Skeletal muscle tissue (tissue), 3 donors: ENCODE measurements at regions not wholly inside any gene's neighbourhood (a gene's known extent, or its start where the extent isn't known, plus 50 kb on each side); places are given as distances from the start of the nearest gene placed in this dataset.
A peak's percentile ranks its signal among the peaks of the same experiment; 100 is the strongest.

Experiments used
- H3K27ac ChIP-seq: one replicate; pipeline ENCODE4 v1.7.0; 2013; ENCODE audit warnings: mild to moderate bottlenecking, low read depth, low read length, inconsistent platforms
- H3K27me3 ChIP-seq, 3 donors: one replicate each; pipeline ENCODE4 v1.7.0; 2013; ENCODE audit warnings: low read length in 3 of 3; ENCODE audit not compliant: control insufficient read depth in 3 of 3, insufficient read depth in 3 of 3
- H3K36me3 ChIP-seq, 3 donors: one replicate each; pipeline ENCODE4 v1.7.0; 2013; ENCODE audit warnings: low read length in 3 of 3; ENCODE audit not compliant: control insufficient read depth in 3 of 3, insufficient read depth in 3 of 3
- H3K4me1 ChIP-seq, 3 donors: one replicate each; pipeline ENCODE4 v1.7.0; 2013; ENCODE audit warnings: low read length in 3 of 3, mild to moderate bottlenecking in 3 of 3; ENCODE audit not compliant: control insufficient read depth in 3 of 3, insufficient read depth in 3 of 3
- H3K4me3 ChIP-seq, 3 donors: one replicate each; pipeline ENCODE4 v1.7.0; 2013; ENCODE audit warnings: low read length in 3 of 3
- H3K9ac ChIP-seq, 3 donors: one replicate each; pipeline ENCODE4 v1.7.0; 2013; ENCODE audit warnings: low read length in 3 of 3, mild to moderate bottlenecking in 3 of 3, moderate library complexity in 2 of 3, low read depth in 1 of 3
- H3K9me3 ChIP-seq, 3 donors: one replicate each; pipeline ENCODE4 v1.7.0; 2013; ENCODE audit warnings: low read length in 3 of 3; ENCODE audit not compliant: control insufficient read depth in 3 of 3
- donor health status: Osteomylitis.

DNA sequence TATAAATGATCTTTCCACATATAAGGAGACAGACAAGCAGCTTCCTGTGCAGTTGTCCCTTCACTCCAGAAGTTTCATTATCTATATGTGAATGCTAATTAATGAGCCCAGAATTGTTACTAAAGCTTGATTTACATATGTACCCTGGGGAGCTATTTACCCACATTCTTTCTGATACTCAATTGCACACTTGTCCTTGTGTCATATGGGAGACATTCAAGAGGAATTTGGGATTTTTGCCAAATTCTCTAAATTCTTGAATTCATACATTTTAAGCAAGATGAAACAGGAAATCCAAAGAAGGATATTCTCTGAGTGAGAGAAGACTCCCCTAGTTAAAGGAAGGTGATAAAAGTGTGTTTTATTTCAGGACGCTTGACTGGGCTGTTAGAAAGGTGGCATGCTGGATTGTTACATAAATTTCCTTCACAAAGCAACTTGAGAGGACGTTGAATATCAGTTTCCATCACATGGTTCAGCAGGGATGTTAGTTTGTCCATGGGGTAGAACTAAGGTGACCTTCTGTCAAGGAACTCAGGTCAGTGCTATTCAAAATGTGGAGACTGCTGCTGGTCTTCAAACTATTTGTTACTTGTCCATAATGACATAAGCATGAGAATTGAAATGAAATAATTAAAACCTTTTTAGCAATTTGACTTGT, 368.2 kb downstream of the IRS1 start:
- peak overlapping the region; percentile 68 for H3K27ac ChIP-seq
- no peaks in the 10 kb centered on the region for H3K27me3 ChIP-seq
- no peaks in the 10 kb centered on the region for H3K36me3 ChIP-seq
- H3K9me3 ChIP-seq: no peaks in the 10 kb centered on the region
- no peak overlapping the region for H3K4me3 ChIP-seq
- peaks cover 13 to 28% (median 21%) of the 10 kb centered on the region in 3 donors for H3K4me1 ChIP-seq
- no peak overlapping the region for H3K9ac ChIP-seq

DNA sequence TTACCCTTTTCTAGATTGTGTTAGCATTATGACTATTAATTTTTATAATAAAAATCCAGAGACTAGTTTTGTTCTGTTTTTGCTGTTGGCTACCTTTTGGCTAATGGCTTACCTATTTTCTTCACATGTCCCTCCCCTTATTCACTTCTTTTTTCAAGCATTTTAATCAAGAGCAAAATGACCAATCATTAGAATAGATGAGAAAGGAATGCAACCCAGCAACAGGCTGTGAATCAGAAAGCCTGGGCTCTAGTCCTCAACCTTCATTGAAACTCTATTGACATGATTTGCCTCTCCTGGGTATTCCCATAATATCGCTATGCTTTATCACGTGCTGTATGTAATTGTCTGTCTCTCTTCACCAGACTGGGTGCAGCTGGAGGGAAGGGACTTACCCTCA, 370.1 kb downstream of the IRS1 start:
- H3K9me3 ChIP-seq: no peaks in the 10 kb centered on the region
- no peaks in the 10 kb centered on the region for H3K36me3 ChIP-seq
- no peak overlapping the region for H3K27ac ChIP-seq
- H3K27me3 ChIP-seq: no peaks in the 10 kb centered on the region
- H3K4me3 ChIP-seq: no peak overlapping the region
- H3K4me1 ChIP-seq: peaks cover 10 to 17% (median 13%) of the 10 kb centered on the region in 3 donors
- no peak overlapping the region for H3K9ac ChIP-seq

- H3K4me1 ChIP-seq: peaks cover 10 to 28% (median 17%) of the 10 kb centered on the region in 3 donors
- H3K9me3 ChIP-seq: no peaks in the 10 kb centered on the region
- H3K27ac ChIP-seq: peak overlapping the region; percentile 61
- H3K36me3 ChIP-seq: no peaks in the 10 kb centered on the region
- H3K27me3 ChIP-seq: no peaks in the 10 kb centered on the region
- H3K9ac ChIP-seq: peak overlapping the region in 2 of 3 donors; percentile 18 to 35
- H3K4me3 ChIP-seq: no peak overlapping the region
Measured at GRCh38 chr2:226427538-226428307, 371.9 kb downstream of the IRS1 start.

- Histone ChIP-seq H3K9ac (no peak overlapping the region), H3K4me1 (peaks cover 10 to 26% (median 14%) of the 10 kb centered on the region in 3 donors), H3K27ac (no peak overlapping the region), H3K9me3 (no peaks in the 10 kb centered on the region), H3K27me3 (no peaks in the 10 kb centered on the region), H3K36me3 (no peaks in the 10 kb centered on the region), H3K4me3 (no peak overlapping the region)
Measured at GRCh38 chr2:226426292-226426736, 373.3 kb downstream of the IRS1 start.

DNA sequence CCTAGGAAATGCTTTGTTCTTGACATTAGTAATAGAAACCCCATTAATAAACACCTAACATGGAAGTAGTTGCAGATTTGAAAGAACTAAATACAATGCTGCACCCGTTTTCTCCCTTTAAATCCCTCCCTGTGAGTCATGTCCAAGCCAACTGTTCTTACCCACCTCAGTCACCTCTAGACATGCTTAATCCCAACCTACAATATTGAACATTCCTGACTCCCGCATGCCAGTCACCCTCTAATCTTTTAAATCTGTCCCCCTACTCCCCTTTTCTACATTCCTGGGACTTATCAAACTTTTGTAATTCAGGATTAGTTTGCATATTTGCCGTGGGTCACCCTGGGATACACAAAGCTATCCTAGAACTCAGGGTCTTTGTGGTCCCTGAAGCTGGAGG, 374.6 kb downstream of the IRS1 start:
- Histone ChIP-seq H3K9ac (no peak overlapping the region), H3K4me3 (no peak overlapping the region), H3K27me3 (no peaks in the 10 kb centered on the region), H3K9me3 (no peaks in the 10 kb centered on the region), H3K27ac (no peak overlapping the region), H3K36me3 (no peaks in the 10 kb centered on the region), H3K4me1 (peaks cover 8 to 24% (median 12%) of the 10 kb centered on the region in 3 donors)

DNA sequence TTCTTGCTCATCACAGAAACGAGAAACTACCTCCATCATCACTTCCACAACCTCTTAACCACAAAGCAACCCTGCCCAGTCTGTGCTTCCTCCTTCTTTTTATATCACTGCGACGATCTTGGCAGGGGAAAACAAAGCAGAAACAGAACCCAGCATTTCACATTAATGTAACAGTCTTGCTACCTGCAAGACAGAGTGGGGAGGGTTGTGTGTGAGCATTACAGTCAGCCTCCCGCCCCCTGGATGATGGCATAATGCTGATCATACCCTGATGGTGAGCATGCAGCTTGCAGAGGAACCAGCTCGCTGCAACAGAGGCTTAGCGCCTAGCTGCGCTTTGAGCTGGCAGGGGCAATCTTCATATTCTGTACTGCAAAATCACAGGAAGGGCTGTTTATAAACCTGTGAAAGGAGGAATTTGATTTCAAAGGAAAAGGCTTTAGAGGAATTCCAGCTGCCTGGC, 376.1 kb downstream of the IRS1 start:
- Histone ChIP-seq H3K9ac (peak overlapping the region in 2 of 3 donors; percentile 3 to 10), H3K4me1 (peaks cover 8 to 24% (median 12%) of the 10 kb centered on the region in 3 donors), H3K27me3 (no peaks in the 10 kb centered on the region), H3K9me3 (no peaks in the 10 kb centered on the region), H3K4me3 (peak overlapping the region in 2 of 3 donors; percentile 24 to 57), H3K27ac (no peak overlapping the region), H3K36me3 (no peaks in the 10 kb centered on the region)

DNA sequence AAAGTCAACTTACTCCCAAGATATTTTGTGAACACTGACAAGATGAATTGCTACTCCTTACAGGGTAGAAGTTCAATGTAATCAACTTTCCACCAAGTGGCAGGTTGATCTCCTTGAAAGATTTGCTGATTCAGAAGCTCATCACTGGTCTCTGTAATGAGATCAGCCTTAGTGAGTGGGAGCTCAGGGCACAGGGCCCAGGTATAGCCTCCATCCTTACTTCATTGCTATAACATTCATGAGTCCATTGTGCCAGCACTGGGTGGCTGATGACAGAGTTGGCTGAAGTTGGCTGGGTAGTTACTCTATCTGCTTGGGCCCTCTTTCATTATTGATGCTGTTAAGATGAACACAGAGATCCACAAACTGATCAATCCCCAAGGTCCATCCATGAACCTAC, 379.0 kb downstream of the IRS1 start:
- Histone ChIP-seq H3K4me1 (peaks cover 0 to 12% (median 4%) of the 10 kb centered on the region in 3 donors), H3K9ac (no peak overlapping the region), H3K27me3 (no peaks in the 10 kb centered on the region), H3K4me3 (no peak overlapping the region), H3K9me3 (no peaks in the 10 kb centered on the region), H3K36me3 (no peaks in the 10 kb centered on the region), H3K27ac (no peak overlapping the region)

DNA sequence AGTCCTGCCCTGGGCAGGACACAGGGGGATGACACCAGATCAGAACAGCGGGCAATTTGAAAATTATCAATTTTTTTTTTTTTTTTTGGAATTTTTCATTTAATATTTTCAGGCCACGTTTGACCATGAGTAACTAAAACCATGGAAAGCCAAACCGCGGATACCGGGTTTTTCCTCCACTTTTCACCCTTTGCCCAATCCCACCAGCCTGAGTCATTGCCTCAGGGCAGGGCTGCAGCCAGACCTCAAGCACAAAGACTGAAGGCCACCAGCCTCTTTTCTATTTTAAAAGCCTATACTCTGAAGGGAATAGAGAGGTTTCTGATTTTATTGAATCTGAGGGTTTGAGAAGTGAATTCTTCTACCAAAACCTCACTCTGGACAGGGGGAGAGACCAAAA, 381.1 kb downstream of the IRS1 start:
- no peak overlapping the region for H3K4me3 ChIP-seq

DNA sequence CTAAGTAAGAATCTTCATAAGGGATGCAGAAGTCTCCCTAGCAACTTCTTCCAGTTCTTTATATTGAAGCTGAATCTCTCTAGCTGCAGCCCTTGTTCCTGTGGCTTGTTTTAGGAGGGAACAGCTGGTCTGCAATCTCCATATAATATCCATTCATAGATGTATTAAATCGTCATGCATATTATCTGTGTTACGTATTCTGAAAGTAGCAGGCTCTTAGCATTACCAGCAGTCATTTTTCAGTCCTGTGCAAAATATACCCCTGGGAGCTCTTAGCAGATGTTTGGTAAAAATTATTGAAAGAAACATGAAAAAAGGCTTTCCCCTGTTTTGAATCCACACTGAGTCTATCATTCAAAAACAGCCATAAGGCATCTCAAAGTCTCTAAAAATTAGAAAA, 385.3 kb downstream of the IRS1 start:
- Histone ChIP-seq H3K9me3 (no peaks in the 10 kb centered on the region), H3K27ac (no peak overlapping the region), H3K36me3 (no peaks in the 10 kb centered on the region), H3K9ac (no peak overlapping the region), H3K4me3 (no peak overlapping the region), H3K4me1 (peaks cover 0 to 3% (median 0%) of the 10 kb centered on the region in 3 donors), H3K27me3 (no peaks in the 10 kb centered on the region)

More for the DNA sequence above, 381.1 kb downstream of the IRS1 start:
- H3K27ac ChIP-seq: no peak overlapping the region
- H3K36me3 ChIP-seq: no peaks in the 10 kb centered on the region
- no peaks in the 10 kb centered on the region for H3K27me3 ChIP-seq
- H3K9ac ChIP-seq: no peak overlapping the region
- peaks cover 0 to 3% (median 3%) of the 10 kb centered on the region in 3 donors for H3K4me1 ChIP-seq
- no peaks in the 10 kb centered on the region for H3K9me3 ChIP-seq

DNA sequence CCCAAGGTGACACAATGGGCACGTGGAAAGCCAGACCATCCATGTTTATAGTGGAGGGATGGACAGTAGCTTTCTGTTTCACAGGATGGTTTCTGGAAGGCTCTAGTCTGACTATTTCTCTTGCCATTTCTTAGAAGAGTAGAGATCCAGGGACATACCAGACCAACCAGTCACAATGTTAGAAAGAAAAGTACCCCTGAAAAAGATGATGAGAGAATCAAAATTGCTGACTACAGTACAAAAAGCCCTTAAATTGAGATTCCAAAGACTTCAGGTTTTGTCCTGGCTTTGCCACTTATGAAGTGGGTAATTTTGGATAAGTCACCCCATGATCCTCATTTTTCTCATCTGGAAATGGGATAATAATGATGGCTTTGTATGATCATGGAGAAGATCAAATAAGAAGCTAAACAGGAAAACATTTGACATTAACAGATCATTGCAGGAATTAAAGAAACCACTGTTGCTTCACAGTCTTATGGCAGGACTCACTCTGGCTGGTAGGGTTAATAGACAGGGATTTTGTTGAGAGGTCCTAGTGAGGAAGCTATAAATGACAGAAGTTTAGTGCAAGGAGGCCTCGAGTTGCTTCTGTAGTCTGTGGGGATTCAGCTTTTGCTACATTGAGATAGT, 386.0 kb downstream of the IRS1 start:
- H3K4me1 ChIP-seq: peaks cover 0 to 3% (median 0%) of the 10 kb centered on the region in 3 donors
- no peaks in the 10 kb centered on the region for H3K36me3 ChIP-seq
- no peaks in the 10 kb centered on the region for H3K9me3 ChIP-seq
- H3K4me3 ChIP-seq: no peak overlapping the region
- no peaks in the 10 kb centered on the region for H3K27me3 ChIP-seq
- no peak overlapping the region for H3K27ac ChIP-seq
- no peak overlapping the region for H3K9ac ChIP-seq
